ENCODE measurements at regions not wholly inside any gene's neighbourhood (a gene's known extent, or its start where the extent isn't known, plus 50 kb on each side); places are given as distances from the start of the nearest gene placed in this dataset.

GRCh38 chr22:47444746-47445065, 682.3 kb downstream of the TBC1D22A start:
- H3K36me3 ChIP-seq (ENCODE audit: insufficient read depth in 1 of 2, low read depth in 1 of 2) = no peaks in the 10 kb centered on the region
- TF ChIP-seq CTCF (IDR thresholded peaks at IDR 0.05) = no peak
- WGBS, 3 donors = 25 to 57% (median 37%) methylated on average over 6 of the region's 6 CpGs
- no peak overlapping the region for H3K27ac ChIP-seq
- ATAC-seq = no peak
- H3K27me3 ChIP-seq (ENCODE audit: insufficient read depth in 3 of 3, low read length in 2 of 3) = no peaks in the 10 kb centered on the region
- no peak overlapping the region for H3K4me3 ChIP-seq
- DNase-seq = no peak
- intact Hi-C loops (cut with DNase I) = no loop called here
- no peaks in the 10 kb centered on the region for H3K4me1 ChIP-seq
- no peaks in the 10 kb centered on the region for H3K9me3 ChIP-seq

- Histone ChIP-seq H3K4me3 (no peak overlapping the region), H3K27ac (no peak overlapping the region), H3K9me3 (no peaks in the 10 kb centered on the region), H3K36me3 (ENCODE audit: insufficient read depth in 1 of 2, low read depth in 1 of 2) (no peaks in the 10 kb centered on the region), H3K27me3 (ENCODE audit: insufficient read depth in 3 of 3, low read length in 2 of 3) (no peaks in the 10 kb centered on the region), H3K4me1 (no peaks in the 10 kb centered on the region)
- DNase-seq (no peak), ATAC-seq (no peak)
- intact Hi-C loops (cut with DNase I) = no loop called here
- 59 to 69% (median 68%) methylated on average over 14 to 16 of the region's 16 CpGs for WGBS, 3 donors
- TF ChIP-seq CTCF (IDR thresholded peaks at IDR 0.05) = no peak
Observed at GRCh38 chr22:47443836-47444745, 681.6 kb downstream of the TBC1D22A start.

GRCh38 chr22:47442821-47443220, 680.4 kb downstream of the TBC1D22A start:
- Histone ChIP-seq H3K27ac (no peak overlapping the region), H3K4me1 (no peaks in the 10 kb centered on the region), H3K27me3 (ENCODE audit: insufficient read depth in 3 of 3, low read length in 2 of 3) (no peaks in the 10 kb centered on the region), H3K9me3 (no peaks in the 10 kb centered on the region), H3K36me3 (ENCODE audit: insufficient read depth in 1 of 2, low read depth in 1 of 2) (no peaks in the 10 kb centered on the region), H3K4me3 (no peak overlapping the region)
- intact Hi-C loops (cut with DNase I) = no loop called here
- 64 to 75% (median 73%) methylated on average over 6 of the region's 6 CpGs for WGBS, 3 donors
- DNase-seq (no peak), ATAC-seq (no peak)
- no peak for TF ChIP-seq CTCF (IDR thresholded peaks at IDR 0.05)

- Histone ChIP-seq H3K27ac (no peak overlapping the region), H3K9me3 (no peaks in the 10 kb centered on the region), H3K36me3 (ENCODE audit: insufficient read depth in 1 of 2, low read depth in 1 of 2) (no peaks in the 10 kb centered on the region), H3K4me1 (no peaks in the 10 kb centered on the region), H3K4me3 (no peak overlapping the region), H3K27me3 (ENCODE audit: insufficient read depth in 3 of 3, low read length in 2 of 3) (no peaks in the 10 kb centered on the region)
- no peak for DNase-seq
- 85 to 87% (median 86%) methylated on average over 17 of the region's 17 CpGs for WGBS, 3 donors
- ATAC-seq = no peak
- TF ChIP-seq CTCF (IDR thresholded peaks at IDR 0.05) = no peak
- intact Hi-C loops (cut with DNase I) = no loop called here
Observed at GRCh38 chr22:47439643-47440265, 677.3 kb downstream of the TBC1D22A start.

All from psoas muscle (tissue), 7 donors.